Left ventricle myocardium superior (tissue), 1 donor: ENCODE measurements at regions not wholly inside any gene's neighbourhood (a gene's known extent, or its start where the extent isn't known, plus 50 kb on each side); places are given as distances from the start of the nearest gene placed in this dataset.
"Not testable (repeated sequence)": the region's sequence is repeated elsewhere in the genome, so short reads cannot be mapped to it uniquely, and the experiment has no call there.

ENCODE experiments used
- ATAC-seq: fragments of 200-7000 bp; cut with Tn5 transposase; one replicate; pipeline ENCODE4 v1.9.1; 2020; ENCODE audit warnings: mild to moderate bottlenecking, moderate library complexity
- DNase-seq: peaks from one replicate; pipeline ENCODE4 v3.0.0-alpha.2; 2020
- intact Hi-C: fragments of 100-400 bp; cut with micrococcal nuclease; formaldehyde crosslinking; loops from one replicate; pipeline ENCODE4 v1.11.0; 2022
- donor health status: DM: no; HTN: yes; CAD: no; lungs with severe emphysema.

DNA sequence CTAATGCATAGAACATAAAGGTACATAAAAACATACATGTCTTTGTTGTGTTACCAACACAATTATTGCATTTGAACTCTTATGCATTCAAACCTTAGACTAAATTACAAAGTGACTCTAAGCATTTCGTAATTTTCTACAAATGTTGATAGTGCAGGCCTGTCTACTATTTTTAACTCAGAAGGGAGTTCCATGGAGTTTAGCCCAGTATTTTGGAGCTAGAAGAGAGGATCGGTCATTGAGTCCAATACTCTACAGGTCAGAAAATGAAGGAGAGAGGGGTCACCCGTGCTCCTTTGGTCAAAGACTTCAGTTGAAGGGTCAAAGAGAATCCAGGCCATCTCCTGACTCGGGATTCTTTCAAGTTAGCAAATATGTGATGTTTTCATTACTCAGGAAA, 55.3 kb upstream of the SRRM3 start:
- intact Hi-C loops, result no loop called here
- no peak for DNase-seq
- peak; percentile 51 for ATAC-seq

DNA sequence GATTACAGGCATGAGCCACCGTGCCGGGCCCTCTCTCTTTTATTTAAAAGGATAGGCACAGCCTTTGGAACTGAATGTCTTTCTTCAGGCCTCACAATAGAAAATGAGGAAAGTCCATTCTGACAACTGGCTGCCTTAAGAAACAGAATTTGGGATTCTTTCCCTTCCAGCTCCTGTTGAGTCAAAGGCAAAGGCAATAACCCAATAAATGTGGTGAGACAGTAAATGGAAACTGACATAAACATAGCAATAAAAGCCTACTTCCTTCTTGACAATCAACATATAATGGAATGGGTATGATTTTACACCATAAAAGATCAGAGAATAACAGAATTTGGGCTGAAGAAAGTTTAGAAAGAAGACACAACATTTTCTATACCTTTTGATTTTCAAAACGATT, 52.7 kb upstream of the SRRM3 start:
- DNase-seq, ATAC-seq, intact Hi-C loops: not testable (repeated sequence)

DNA sequence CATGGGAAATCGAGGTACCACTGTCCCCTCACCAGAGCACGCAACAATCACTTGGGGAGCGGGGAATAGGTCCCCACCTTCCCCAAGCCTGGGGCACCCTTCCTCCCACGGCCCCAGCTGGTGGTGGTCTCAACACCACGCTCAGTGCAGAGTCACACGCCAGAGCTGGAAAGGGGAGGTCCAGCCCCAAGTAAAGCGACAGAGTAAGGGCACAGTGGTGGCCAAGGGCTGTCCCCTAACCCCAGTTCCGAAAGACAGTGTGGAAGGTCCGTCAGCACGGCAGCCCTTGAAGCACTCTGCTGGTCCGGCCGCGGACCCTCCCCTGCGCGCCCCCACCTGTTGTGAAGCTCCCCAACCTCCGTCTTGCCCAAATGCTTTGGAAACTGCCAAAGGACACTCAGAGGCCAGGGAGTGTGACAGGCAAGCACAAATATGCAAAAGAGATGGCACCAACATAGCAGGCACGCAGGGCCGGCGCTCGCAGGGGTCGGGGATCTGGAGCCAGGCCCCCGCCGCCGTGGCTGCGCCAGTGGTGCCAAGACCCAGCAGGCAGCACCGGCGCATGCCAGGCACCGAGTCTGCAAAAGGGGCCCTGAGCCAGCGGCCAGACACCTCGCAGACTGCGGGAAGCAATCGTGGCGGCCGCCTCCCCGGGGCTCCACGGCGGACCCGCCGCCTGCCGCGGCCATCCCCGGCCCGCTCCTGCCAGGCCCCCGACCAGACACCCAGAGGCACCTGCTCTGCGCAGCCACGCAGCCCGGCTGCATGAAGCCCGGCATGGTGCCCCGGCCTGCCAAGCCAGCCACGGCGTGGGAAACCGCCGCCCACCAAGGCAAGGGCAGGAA, 51.6 kb upstream of the SRRM3 start:
- peak; percentile 50 for ATAC-seq
- peak; percentile 44 for DNase-seq
- intact Hi-C loops, result no loop called here
